Stomach (tissue), 4 donors: ENCODE measurements at regions not wholly inside any gene's neighbourhood (a gene's known extent, or its start where the extent isn't known, plus 50 kb on each side); places are given as distances from the start of the nearest gene placed in this dataset.

Source experiments
- CTCF ChIP-seq, 7 experiments: fragments of 450-650 bp in 4 of 7; fragments of 200-600 bp in 3 of 7; sonication (generic) in 3 of 7; IDR thresholded peaks; one replicate each; pipeline ENCODE4 v1.5.1; 2016 to 2019; ENCODE audit warnings: antibody characterized with exemption in 7 of 7, control low read depth in 2 of 7, mild to moderate bottlenecking in 1 of 7
- POLR2A ChIP-seq, 4 donors: fragments of 450-650 bp; IDR thresholded peaks; one replicate each; pipeline ENCODE4 v1.6.1; 2016; ENCODE audit warnings: antibody characterized with exemption in 4 of 4, control low read depth in 2 of 4, mild to moderate bottlenecking in 1 of 4, moderate library complexity in 1 of 4
- POLR2AphosphoS5 ChIP-seq, 3 donors: sonication (generic); formaldehyde crosslinking; IDR thresholded peaks; one replicate each; pipeline ENCODE4 v1.6.1; 2016; ENCODE audit warnings: antibody characterized with exemption in 3 of 3

GRCh38 chr12:78756936-78757335, 107.6 kb upstream of the SYT1 start:
- TF ChIP-seq CTCF (IDR thresholded peaks at IDR 0.05) (no peak), POLR2A (IDR thresholded peaks at IDR 0.05) (no peak), POLR2AphosphoS5 (IDR thresholded peaks at IDR 0.05) (no peak)
